ENCODE measurements at regions not wholly inside any gene's neighbourhood (a gene's known extent, or its start where the extent isn't known, plus 50 kb on each side); places are given as distances from the start of the nearest gene placed in this dataset.
A peak's percentile ranks its signal among the peaks of the same experiment; 100 is the strongest.

GRCh38 chr2:215529271-215529670 is 93.4 kb upstream of the FN1 start:
- DNase-seq, result no peak

DNA sequence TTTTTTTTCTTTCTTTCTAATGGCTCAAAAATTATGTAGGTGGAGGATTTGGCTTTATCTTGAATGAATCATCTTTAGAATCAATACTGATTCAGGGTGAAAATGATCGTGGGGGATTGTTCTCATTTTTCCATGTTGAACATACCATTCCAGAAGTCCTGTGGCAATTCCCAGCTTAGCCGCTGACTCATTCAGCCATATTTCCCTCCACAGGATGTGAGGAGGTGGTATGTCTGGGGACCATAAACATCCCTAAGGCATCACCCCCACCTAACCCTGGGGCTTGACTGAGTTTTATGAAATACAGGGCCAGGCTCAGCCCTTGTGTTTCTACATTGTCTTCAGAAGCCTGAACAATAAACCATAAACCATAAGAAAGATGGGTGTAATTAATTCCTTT is 92.7 kb upstream of the FN1 start:
- no peak for DNase-seq

DNA sequence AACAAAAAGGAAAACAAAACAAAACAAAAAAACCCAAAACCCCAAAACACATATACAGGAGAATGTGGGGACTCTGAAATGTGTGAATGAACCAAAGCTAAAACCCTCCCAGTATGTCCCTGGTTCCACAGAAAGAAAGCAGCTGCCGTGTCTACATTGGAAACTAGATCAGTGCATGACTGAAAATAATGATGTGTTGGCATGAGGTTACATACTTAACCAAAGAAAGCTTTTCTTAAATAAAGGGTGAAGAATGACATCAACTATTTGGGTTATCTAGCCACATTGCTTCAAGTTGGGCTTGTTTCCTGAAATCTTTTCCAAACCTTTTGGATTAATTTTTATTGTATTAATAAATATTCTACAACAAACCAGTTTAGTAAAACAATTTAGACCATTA is 91.9 kb upstream of the FN1 start:
- no peak for DNase-seq

DNA sequence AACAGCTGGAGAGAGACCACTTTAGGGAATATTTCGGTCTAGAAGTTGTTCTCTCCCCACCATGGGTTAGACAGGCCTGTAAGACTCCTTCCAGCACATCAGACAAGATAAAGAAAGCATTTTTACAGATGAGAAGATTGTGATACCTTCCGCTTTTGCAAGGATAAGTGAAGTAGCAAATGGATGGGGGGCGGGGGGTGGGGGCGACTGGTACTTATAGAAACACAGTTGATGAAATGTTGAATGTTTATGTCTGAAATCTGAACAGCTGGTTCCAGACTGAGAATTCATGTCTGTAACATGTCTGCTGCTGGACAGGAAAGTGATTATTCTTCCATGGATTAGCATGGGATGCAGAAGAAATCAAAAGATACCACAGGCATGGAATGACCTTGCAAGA is 90.5 kb upstream of the FN1 start:
- no peak for DNase-seq

DNA sequence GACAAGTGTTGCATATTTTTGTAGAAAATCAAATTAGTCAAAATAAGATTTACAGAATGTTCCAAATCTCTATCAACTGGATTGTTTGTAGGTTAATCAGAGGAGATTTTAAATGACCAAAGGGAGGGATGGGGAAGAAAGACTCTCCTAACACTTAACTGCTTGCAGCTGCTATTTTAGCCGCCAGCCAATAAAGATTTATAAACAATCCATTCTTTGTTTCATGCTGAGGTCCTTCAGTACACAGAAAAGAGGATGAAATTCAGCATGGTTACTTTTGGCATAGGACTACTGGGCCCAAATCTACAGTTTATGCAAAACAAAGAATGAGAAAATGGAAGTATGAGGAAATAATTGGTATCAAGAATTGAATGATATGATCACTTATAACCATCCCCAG is 86.4 kb upstream of the FN1 start:
- DNase-seq, result no peak

GRCh38 chr2:215521031-215521430 is 85.2 kb upstream of the FN1 start:
- DNase-seq, result no peak

DNA sequence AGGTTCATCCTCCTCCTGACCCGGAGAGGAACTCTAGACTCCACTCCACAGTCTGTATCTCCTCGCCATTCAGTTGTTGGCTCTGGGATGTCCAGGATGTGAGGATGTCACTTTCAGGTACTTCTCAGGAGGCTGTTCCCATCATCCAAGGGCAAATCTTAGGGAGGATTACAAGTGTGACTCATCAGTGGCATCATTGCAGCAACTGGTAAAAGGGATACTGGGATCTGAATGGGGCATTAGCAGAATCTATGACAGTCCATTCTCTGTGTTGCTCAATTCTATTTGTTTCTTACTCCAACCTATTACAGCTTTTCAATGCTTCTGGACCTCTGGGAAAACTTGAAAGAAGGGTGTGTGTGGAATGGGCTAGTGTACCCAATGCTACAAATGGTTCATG is 81.5 kb upstream of the FN1 start:
- DNase-seq, result no peak

DNA sequence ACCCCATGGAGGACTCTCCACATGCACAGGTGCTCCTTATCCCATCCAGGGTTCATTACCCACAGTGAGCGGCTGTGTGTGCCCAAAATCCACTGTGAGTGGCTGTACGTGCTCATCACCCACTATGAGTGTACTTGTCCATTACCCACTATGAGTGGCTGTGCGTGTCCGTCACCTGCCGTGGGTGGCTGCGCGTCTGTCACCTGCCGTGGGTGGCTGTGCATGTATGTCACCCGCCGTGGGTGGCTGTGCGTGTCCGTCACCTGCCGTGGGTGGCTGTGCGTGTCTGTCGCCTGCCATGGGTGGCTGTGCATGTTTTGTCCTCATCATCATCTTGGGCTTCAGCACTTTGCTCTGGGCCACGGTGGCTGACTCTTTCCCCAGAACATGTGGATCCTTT is 78.6 kb upstream of the FN1 start:
- DNase-seq, result no peak

DNA sequence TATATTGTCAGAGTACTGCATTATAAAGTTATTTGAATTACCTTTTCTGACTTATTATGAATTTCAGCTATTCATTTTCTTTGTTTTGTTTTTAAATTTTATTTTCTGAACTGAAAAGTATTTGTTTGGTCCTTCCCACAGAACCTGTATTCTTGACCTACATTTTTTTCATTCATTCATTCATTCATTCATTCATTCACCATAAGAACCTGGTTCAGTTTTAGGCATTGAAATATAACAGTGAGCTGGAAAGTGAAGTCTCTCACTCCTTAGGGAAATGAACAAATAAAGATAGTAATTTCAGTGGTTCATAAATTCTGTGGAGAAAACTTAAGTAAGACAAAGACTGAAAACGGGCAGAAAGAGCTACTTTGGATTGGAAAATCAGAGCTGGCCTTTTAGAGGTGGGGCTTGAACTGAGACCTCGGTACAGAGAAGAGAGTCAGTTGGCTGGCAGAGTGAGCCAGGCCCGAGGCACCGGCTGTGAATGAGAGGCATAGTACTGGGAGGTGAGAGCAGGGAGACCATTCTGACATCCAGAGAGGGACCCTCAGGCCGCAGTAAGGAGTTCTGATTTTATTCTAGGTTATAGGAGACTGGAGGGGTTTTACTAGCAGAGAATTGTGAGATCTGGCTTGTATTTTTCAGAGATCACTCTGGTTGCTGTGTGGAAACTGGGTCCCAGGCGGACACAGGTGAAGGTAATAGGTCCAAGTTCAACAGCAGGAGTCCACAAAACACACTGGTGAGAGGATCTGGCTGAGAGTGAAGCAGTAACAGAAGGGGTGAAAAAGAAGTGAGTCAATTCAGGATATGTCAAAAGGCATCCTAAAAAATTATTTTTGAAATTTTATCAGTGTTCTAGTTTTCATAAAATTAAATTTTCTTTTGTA is 75.8 kb upstream of the FN1 start:
- DNase-seq, result no peak

DNA sequence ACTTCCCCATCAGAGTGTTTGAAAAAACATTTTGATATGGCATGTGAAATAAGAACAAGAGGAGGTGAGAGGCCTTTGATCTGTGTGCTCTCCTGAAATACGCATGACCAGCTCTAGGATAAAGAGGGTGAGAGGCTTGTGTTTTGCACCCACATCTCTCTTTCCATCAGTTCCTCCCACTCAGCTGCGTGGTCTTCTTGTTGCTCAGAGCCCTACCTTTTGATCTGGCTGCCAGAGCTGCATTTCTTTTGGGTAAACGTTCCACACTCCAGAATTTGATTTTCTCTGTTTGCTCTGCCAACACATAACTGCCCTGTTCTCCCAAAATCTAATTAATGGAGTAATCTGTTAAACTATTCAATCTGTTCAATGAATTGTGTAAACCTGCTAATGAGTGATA is 72.0 kb upstream of the FN1 start:
- no peak for DNase-seq

DNA sequence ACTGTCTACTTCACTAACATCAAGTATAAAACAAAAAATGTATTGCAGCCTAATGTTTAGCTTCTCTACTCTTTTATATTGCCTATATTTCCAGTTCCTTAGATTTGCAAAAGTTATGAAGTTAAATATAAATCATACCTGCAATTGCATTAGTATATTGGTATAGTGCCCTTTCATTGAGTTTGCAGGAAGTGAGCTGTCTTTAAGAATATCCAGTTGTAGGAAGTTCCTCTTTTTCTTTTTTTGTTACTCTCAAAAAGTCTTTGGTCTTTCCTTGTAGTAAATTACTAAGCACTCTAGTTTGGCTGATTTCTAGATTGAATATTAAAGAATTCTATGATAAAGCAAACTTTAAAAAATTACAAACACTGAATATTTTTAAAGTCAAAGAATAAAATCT is 71.3 kb upstream of the FN1 start:
- peak in 1 of 2 experiments; percentile 9 for DNase-seq

- DNase-seq, result no peak
These were observed 70.7 kb upstream of the FN1 start for GRCh38 chr2:215506604-215506990.

DNA sequence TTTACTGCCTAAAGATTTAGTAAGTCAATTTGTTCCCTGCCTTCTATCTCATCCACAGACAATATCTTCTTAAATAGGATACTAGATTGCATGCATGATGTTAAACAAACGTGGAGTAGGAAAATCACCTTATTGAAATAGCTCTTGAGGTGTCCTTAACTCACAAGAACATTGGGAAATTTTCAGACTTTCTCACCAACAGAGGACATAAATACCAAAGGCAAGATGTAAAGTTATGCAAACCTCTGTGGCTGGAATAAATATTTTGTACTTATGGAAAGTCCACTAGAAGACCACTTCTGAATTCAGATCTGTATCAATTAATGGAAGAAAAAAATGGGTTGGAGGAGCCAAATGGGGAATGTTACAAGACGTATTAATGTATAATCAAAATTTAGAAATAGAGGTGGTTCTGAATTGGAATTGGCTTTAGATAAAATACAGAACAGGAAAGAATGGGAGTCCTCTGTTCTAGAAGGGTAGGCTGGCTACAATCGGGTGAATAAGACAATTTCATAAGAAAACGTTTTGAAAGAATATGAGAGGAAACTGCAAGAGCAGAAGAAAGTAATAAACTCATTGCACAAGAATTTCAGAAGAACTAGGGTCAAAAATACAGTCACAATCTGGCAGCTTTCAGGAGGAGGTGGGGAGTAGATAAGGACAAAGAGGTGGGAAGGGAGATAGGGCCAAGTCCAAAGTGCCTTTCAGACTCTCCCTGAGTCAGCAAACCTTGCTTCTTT is 69.3 kb upstream of the FN1 start:
- peak in 1 of 2 experiments; percentile 9 for DNase-seq

GRCh38 chr2:215504547-215504946 is 68.7 kb upstream of the FN1 start:
- DNase-seq, result no peak

DNA sequence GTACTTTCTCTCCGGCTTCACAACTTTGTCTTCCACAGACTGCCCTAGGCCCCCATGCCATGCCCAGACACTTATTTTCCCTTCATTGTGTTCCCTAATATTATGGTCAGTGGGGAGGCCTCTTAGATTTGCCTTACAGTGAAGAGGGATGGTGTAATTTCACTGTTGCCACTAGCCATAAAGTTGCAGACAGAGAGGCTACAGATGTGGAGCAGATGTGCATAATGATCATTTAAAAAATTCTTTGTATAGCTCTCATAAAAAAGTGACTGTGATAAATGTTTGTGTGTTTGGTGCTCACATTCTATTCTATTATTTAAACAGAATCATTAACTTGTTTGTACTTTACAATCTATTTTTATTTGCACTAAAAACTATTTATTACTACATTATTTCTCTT is 67.5 kb upstream of the FN1 start:
- no peak for DNase-seq

DNA sequence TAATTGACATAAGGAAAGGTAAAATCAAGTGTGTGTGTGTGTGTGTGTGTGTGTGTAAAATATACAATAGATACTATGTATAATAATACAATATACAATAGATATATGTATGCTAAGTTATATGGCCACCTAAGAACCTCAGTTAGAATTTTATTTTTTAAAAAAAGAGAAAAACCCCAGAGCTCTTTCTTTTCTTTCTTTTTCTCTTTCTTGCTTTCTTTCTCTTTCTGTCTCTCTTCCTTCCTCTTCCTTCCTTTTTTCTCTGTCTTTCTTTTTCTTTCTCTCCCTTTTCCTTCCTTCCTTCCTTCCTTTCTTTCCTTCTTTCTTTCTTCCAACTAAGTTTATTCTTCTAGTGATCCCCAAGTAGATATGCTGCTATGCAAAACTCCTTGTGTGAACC is 64.6 kb upstream of the FN1 start:
- no peak for DNase-seq

GRCh38 chr2:215499331-215499730 is 63.5 kb upstream of the FN1 start:
- DNase-seq, result no peak

GRCh38 chr2:215498431-215498830 is 62.6 kb upstream of the FN1 start:
- DNase-seq, result no peak

DNA sequence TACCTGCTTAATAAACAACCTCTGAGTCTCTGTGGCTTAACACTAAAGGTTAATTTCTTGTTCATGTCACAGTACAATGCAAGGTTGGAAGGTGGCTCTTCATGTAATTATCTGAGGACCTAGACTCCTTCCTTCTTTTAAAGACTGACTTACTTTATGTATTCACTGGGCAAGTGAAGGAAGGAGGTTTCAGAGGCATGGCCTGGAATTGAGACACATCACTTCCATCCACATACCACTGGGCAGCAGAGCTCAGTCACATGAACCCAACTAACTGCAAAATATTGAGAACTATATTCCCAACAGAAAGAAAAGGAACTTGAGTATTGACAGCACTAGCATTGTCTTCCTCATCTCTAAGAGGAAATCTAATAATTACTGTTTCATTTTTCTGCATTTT is 57.5 kb upstream of the FN1 start:
- no peak for DNase-seq

DNA sequence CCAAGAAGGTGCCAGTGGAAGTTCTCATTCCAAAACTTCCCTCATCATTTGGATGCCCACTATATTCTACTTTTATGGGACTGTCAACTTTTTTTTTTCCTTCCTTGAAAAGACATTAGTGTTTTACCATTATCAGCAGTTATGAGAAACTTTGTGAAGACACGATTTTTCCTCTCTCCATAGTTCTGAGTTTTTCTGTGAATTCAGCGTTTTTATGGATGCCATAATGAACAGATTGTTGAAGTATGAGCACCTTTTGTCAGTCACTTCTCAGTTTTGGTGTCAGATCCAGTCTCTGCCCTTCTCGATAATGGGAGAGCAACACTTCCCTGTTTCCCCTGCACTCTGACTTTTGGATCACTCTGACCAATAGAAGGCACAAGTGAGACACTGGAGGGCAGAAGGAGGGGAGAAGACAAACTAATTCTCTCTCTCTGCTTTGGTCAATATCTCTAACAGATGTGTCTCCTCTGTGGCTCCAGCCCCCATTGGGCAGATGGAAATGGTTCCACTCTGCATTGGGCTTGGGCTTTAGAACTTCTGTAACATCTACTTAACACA is 53.5 kb upstream of the FN1 start:
- DNase-seq, result no peak

GRCh38 chr2:215487002-215487372 is 51.1 kb upstream of the FN1 start:
- DNase-seq, result no peak

DNA sequence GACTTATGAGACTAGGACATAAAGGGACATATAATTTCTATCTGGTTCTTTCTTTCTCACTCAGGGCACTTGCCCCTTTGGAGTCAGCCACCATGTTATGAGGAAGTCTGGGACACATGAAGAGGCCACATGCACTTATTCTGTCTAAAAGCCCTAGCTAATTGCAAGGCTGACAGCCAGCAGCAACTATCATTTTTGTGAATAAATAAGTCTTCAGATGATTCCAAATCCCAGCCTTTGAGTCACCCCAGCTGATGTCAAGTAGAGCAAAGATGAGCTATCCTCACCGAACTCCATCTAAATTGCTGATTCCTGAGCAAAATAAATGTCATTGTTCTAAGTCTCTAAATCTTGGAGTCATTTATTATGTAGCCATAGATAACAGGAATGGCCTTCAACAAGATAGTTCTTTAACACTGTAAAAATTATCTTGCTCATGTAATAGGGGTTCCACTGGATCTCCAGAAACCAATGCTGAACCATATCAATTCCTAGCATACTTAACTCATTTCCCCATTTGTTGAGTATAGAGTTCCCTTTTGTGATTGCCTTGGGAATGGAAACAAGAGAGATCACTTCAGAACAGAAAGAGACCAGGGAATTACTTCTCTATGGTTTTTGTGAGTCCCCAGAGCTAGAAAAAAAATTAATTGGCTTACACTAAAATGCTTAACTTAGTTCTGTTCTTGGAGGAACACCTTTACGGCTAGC is 50.6 kb upstream of the FN1 start:
- DNase-seq, result no peak

Measured in AML-193 (cell line).